Ovary (tissue), 7 donors: ENCODE measurements at regions not wholly inside any gene's neighbourhood (a gene's known extent, or its start where the extent isn't known, plus 50 kb on each side); places are given as distances from the start of the nearest gene placed in this dataset.

Source experiments
- DNase-seq, 5 donors: peaks; one replicate each; pipeline ENCODE4 v3.0.0-alpha.2; 2019 to 2020
- H3K27ac ChIP-seq, 2 donors: fragments of 200-600 bp; one replicate each; pipeline versions ENCODE4 v1.5.1 to v1.8.0; 2019 to 2022
- H3K27me3 ChIP-seq: fragments of 200-600 bp; one replicate; pipeline ENCODE4 v1.8.0; 2022
- H3K36me3 ChIP-seq: fragments of 200-600 bp; sonication (generic); one replicate; pipeline ENCODE4 v1.5.1; 2019
- H3K4me1 ChIP-seq: one replicate; pipeline ENCODE4 v1.8.1; 2013; ENCODE audit warnings: mild to moderate bottlenecking, moderate library complexity; ENCODE audit not compliant: insufficient read depth
- H3K4me3 ChIP-seq: fragments of 200-600 bp; sonication (generic); one replicate; pipeline ENCODE4 v1.5.1; 2017
- H3K9me3 ChIP-seq, 2 donors: fragments of 200-600 bp in 1 of 2; sonication (generic) in 1 of 2; one replicate each; pipeline versions ENCODE4 v1.5.1 to v1.8.1; 2013 to 2019; ENCODE audit warnings: mild to moderate bottlenecking in 1 of 2, moderate library complexity in 1 of 2
- CTCF ChIP-seq, 3 donors: fragments of 450-650 bp in 2 of 3; fragments of 200-600 bp in 1 of 3; IDR thresholded peaks; one replicate each; pipeline versions ENCODE4 v1.5.1 to v1.8.0; 2016 to 2022; ENCODE audit warnings: antibody characterized with exemption in 3 of 3, mild to moderate bottlenecking in 1 of 3
- EP300 ChIP-seq: sonication (generic); formaldehyde crosslinking; IDR thresholded peaks from one replicate; pipeline ENCODE4 v1.6.1; 2017; ENCODE audit warnings: antibody characterized with exemption
- POLR2A ChIP-seq: fragments of 450-650 bp; IDR thresholded peaks from one replicate; pipeline ENCODE4 v1.6.1; 2017; ENCODE audit warnings: antibody characterized with exemption, mild to moderate bottlenecking, moderate library complexity
- WGBS, 3 donors: extraction: QIAGEN DNeasy Blood & Tissue Kit in 1 of 3; methylation state at CpG; one replicate each; pipeline versions ENCODE4 v1.1.5 to v1.1.7; 2013 to 2017; 5-methylcytosine and 5-hydroxymethylcytosine counted together
- intact Hi-C, 4 donors: fragments of 100-400 bp; cut with DNase I; formaldehyde crosslinking; loops; one replicate each; pipeline versions ENCODE4 v1.11.0 to v1.15.1; 2022 to 2023
- donor health status: DM: no; HTN: no; CAD: no; lungs with moderate emphysema.
- donor health status: DM: no; HTN: no; CAD: no.
- donor health status: Bipolar disorder and iron deficiency.
- donor health status: DM: no; HTN: no; CAD: no.
- donor health status: DM: yes; HTN: yes; CAD: no.

GRCh38 chr6:115016593-115016992, 673.8 kb upstream of the HS3ST5 start:
- TF ChIP-seq CTCF (IDR thresholded peaks at IDR 0.05) (no peak), POLR2A (no peak), EP300 (no peak)
- DNase-seq = no peak
- H3K9me3 ChIP-seq = no peaks in the 10 kb centered on the region
- H3K36me3 ChIP-seq = no peaks in the 10 kb centered on the region
- no peak overlapping the region for H3K27ac ChIP-seq
- no peaks in the 10 kb centered on the region for H3K27me3 ChIP-seq
- no peaks in the 10 kb centered on the region for H3K4me1 ChIP-seq
- no peak overlapping the region for H3K4me3 ChIP-seq
- 47 to 61% (median 51%) methylated on average over 2 of the region's 2 CpGs for WGBS, 3 donors
- intact Hi-C loops = no loop called here

GRCh38 chr6:115004982-115005381, 662.2 kb upstream of the HS3ST5 start:
- WGBS, 3 donors = 14 to 30% (median 25%) methylated on average over 4 of the region's 4 CpGs
- Histone ChIP-seq H3K27me3 (no peaks in the 10 kb centered on the region), H3K9me3 (no peaks in the 10 kb centered on the region), H3K4me3 (no peak overlapping the region), H3K36me3 (no peaks in the 10 kb centered on the region), H3K4me1 (no peaks in the 10 kb centered on the region), H3K27ac (no peak overlapping the region)
- intact Hi-C loops = no loop called here
- TF ChIP-seq EP300 (no peak), POLR2A (no peak), CTCF (IDR thresholded peaks at IDR 0.05) (no peak)
- DNase-seq = no peak

GRCh38 chr6:115004204-115004603, 661.4 kb upstream of the HS3ST5 start:
- DNase-seq = no peak
- Histone ChIP-seq H3K4me3 (no peak overlapping the region), H3K27ac (no peak overlapping the region), H3K27me3 (no peaks in the 10 kb centered on the region), H3K4me1 (no peaks in the 10 kb centered on the region), H3K36me3 (no peaks in the 10 kb centered on the region), H3K9me3 (no peaks in the 10 kb centered on the region)
- TF ChIP-seq CTCF (IDR thresholded peaks at IDR 0.05) (no peak), EP300 (no peak), POLR2A (no peak)
- 25 to 29% (median 26%) methylated on average over 1 of the region's 1 CpG for WGBS, 3 donors
- intact Hi-C loops = no loop called here

- no peak for DNase-seq
- no peak overlapping the region for H3K4me3 ChIP-seq
- H3K9me3 ChIP-seq = no peaks in the 10 kb centered on the region
- H3K36me3 ChIP-seq = no peaks in the 10 kb centered on the region
- H3K27me3 ChIP-seq = no peaks in the 10 kb centered on the region
- 76 to 85% (median 81%) methylated on average over 8 of the region's 8 CpGs for WGBS, 3 donors
- intact Hi-C loops = no loop called here
- no peak overlapping the region for H3K27ac ChIP-seq
- H3K4me1 ChIP-seq = no peaks in the 10 kb centered on the region
- TF ChIP-seq CTCF (IDR thresholded peaks at IDR 0.05) = no peak
- TF ChIP-seq EP300 = no peak
- no peak for TF ChIP-seq POLR2A
These were observed 659.0 kb upstream of the HS3ST5 start for GRCh38 chr6:115001731-115002350.
